Body of pancreas (tissue), 4 donors: ENCODE measurements at regions not wholly inside any gene's neighbourhood (a gene's known extent, or its start where the extent isn't known, plus 50 kb on each side); places are given as distances from the start of the nearest gene placed in this dataset.

Experiments
- ATAC-seq: fragments of 150-250 bp; one replicate; pipeline ENCODE4 v1.9.1; 2016
- DNase-seq, 4 donors: peaks; one replicate each; pipeline ENCODE4 v3.0.0-alpha.2; 2019
- H3K27ac ChIP-seq, 4 donors: fragments of 200-600 bp; sonication (generic); 1 replicate in 3 of 4; 2 replicates in 1 of 4; pipeline versions ENCODE4 v1.5.1 to v1.6.1; 2016 to 2019; ENCODE audit warnings: mild to moderate bottlenecking in 1 of 4, mixed read lengths in 1 of 4, moderate library complexity in 1 of 4
- H3K27me3 ChIP-seq, 2 donors: fragments of 200-600 bp; sonication (generic); one replicate each; pipeline ENCODE4 v1.6.0; 2016; ENCODE audit warnings: mild to moderate bottlenecking in 1 of 2
- H3K36me3 ChIP-seq, 2 donors: fragments of 200-600 bp; sonication (generic); replicated peaks in 1 of 2; 2 replicates each; pipeline ENCODE4 v1.5.1; 2016; ENCODE audit warnings: low read depth in 2 of 2; ENCODE audit not compliant: insufficient read depth in 1 of 2
- H3K4me1 ChIP-seq: fragments of 200-600 bp; sonication (generic); one replicate; pipeline ENCODE4 v1.6.0; 2016
- H3K4me3 ChIP-seq, 2 donors: fragments of 200-600 bp; sonication (generic); 1 replicate in 1 of 2; 2 replicates in 1 of 2; pipeline ENCODE4 v1.5.1; 2016 to 2019
- H3K9me3 ChIP-seq, 3 donors: fragments of 200-600 bp; sonication (generic); 1 replicate in 2 of 3; 2 replicates in 1 of 3; pipeline ENCODE4 v1.5.1; 2016
- POLR2A ChIP-seq, 3 donors: fragments of 450-650 bp; IDR thresholded peaks; one replicate each; pipeline ENCODE4 v1.6.1; 2016; ENCODE audit warnings: antibody characterized with exemption in 3 of 3, mild to moderate bottlenecking in 2 of 3
- WGBS, 2 donors: methylation state at CpG; one replicate each; pipeline ENCODE4 v1.1.5; 2017; 5-methylcytosine and 5-hydroxymethylcytosine counted together
- intact Hi-C: fragments of 100-400 bp; cut with DNase I; formaldehyde crosslinking; loops from one replicate; pipeline ENCODE4 v1.15.1; 2023
- TF ChIP-seq, protein P1 (sequence below), 7 experiments: fragments of 450-650 bp in 4 of 7; fragments of 200-600 bp in 3 of 7; sonication (generic) in 3 of 7; IDR thresholded peaks; one replicate each; pipeline ENCODE4 v1.5.1; 2016 to 2019; ENCODE audit warnings: antibody characterized with exemption in 7 of 7

DNA sequence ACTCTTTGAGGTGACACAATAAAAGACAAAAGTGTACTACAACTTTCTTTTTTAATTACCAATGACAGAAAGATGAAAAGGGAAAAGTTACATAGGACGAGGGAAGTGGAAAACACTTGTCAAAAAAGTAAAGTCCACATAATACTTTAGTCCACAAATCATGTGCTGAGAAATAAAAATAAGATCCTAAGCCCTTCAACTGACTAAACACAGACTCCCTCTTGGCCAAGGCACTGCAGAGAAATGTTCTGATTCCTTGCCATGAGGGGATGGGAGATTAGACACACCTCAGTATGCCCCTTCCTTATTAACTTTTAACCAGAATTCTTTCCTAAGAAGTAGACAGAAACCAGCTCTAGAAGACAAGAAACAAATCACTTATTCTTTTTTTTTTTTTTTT, 59.5 kb upstream of the TGFBR2 start:
- Histone ChIP-seq H3K27ac (no peak overlapping the region), H3K36me3 (no peaks in the 10 kb centered on the region)

DNA sequence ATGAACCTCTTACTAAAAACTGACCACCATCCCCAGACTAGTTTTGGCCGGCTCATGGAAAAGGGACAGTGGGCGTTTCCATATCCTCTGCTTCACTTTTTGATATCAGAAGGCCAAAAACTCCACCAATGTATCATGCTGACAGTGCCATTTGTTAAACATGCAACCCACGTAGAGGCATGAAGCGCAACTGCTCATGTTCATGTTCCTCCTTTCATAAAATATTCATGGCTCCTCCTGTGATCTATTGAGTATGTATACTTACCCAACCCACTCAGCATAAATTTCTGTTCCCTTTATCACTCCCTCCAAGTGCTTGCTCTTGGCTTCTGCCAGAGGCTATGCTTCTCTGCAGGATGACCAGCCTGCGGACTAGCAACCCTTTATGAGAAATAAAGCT, 58.7 kb upstream of the TGFBR2 start:
- TF ChIP-seq, protein P1, sequence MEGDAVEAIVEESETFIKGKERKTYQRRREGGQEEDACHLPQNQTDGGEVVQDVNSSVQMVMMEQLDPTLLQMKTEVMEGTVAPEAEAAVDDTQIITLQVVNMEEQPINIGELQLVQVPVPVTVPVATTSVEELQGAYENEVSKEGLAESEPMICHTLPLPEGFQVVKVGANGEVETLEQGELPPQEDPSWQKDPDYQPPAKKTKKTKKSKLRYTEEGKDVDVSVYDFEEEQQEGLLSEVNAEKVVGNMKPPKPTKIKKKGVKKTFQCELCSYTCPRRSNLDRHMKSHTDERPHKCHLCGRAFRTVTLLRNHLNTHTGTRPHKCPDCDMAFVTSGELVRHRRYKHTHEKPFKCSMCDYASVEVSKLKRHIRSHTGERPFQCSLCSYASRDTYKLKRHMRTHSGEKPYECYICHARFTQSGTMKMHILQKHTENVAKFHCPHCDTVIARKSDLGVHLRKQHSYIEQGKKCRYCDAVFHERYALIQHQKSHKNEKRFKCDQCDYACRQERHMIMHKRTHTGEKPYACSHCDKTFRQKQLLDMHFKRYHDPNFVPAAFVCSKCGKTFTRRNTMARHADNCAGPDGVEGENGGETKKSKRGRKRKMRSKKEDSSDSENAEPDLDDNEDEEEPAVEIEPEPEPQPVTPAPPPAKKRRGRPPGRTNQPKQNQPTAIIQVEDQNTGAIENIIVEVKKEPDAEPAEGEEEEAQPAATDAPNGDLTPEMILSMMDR (IDR thresholded peaks at IDR 0.05), result no peak
- TF ChIP-seq POLR2A (IDR thresholded peaks at IDR 0.05), result no peak
- H3K9me3 ChIP-seq, result no peaks in the 10 kb centered on the region
- WGBS, 2 donors, result 94 to 97% methylated on average over 5 of the region's 5 CpGs
- no peaks in the 10 kb centered on the region for H3K36me3 ChIP-seq
- H3K27me3 ChIP-seq, result no peaks in the 10 kb centered on the region
- ATAC-seq, result no peak
- DNase-seq, result no peak
- intact Hi-C loops, result no loop called here
- no peak overlapping the region for H3K4me3 ChIP-seq
- H3K27ac ChIP-seq, result no peak overlapping the region
- no peaks in the 10 kb centered on the region for H3K4me1 ChIP-seq

More for the DNA sequence above, 59.5 kb upstream of the TGFBR2 start:
- intact Hi-C loops, result no loop called here
- Histone ChIP-seq H3K27me3 (no peaks in the 10 kb centered on the region), H3K4me1 (no peaks in the 10 kb centered on the region), H3K9me3 (no peaks in the 10 kb centered on the region), H3K4me3 (no peak overlapping the region)
- ATAC-seq (no peak), DNase-seq (no peak)
- TF ChIP-seq, protein P1 (IDR thresholded peaks at IDR 0.05), result no peak
- TF ChIP-seq POLR2A (IDR thresholded peaks at IDR 0.05), result no peak
- 81 to 86% methylated on average over 1 of the region's 1 CpG for WGBS, 2 donors

DNA sequence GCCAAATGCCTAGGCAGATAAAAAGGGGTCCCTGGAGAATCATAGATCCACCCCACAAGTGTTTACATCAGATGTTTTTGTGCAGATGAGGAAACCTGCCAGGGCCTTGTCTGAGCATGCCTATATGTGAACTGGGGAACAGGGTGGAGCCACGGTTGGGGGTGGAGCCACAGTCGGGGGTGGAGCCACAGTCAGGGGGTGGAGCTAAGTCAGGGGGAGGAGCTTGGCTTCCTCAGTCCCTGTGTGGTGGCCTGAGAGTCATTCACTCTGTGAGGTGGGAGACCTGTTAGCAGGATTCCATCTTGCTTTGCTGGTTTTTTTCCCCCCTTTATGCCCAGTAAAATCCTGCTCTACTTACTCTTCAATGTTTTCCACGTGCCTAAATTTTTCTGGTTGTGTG, 57.8 kb upstream of the TGFBR2 start:
- H3K27me3 ChIP-seq, result no peaks in the 10 kb centered on the region
- peak; percentile 35 for ATAC-seq
- H3K9me3 ChIP-seq, result no peaks in the 10 kb centered on the region

DNA sequence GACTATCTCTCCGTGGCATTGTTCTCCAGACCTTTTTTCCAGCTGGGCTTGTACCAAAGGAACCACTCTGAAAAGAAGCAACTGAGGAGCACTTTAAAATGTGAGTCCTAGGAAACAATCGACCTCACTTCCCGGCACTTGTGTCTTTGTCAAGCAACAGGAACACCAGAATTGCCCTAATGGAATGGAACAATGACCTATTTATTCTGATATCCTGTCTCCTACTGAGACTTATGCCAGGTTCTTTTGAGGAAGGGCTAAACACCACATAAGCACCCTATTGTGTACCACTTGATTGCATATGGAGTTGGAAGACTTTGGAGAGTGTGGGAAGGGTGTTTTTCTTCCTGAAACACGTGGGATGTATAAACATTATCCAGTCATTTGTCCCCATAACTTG, 56.8 kb upstream of the TGFBR2 start:
- WGBS, 2 donors, result 56 to 62% methylated on average over 4 of the region's 4 CpGs
- no peak overlapping the region for H3K27ac ChIP-seq
- ATAC-seq, result peak; percentile 33

More for the DNA sequence above, 57.8 kb upstream of the TGFBR2 start:
- Histone ChIP-seq H3K36me3 (no peaks in the 10 kb centered on the region), H3K4me1 (no peaks in the 10 kb centered on the region), H3K4me3 (no peak overlapping the region), H3K27ac (no peak overlapping the region)
- TF ChIP-seq POLR2A (IDR thresholded peaks at IDR 0.05), result no peak
- TF ChIP-seq, protein P1 (IDR thresholded peaks at IDR 0.05), result no peak
- intact Hi-C loops, result no loop called here
- 46 to 52% methylated on average over 3 of the region's 3 CpGs for WGBS, 2 donors
- no peak for DNase-seq

DNA sequence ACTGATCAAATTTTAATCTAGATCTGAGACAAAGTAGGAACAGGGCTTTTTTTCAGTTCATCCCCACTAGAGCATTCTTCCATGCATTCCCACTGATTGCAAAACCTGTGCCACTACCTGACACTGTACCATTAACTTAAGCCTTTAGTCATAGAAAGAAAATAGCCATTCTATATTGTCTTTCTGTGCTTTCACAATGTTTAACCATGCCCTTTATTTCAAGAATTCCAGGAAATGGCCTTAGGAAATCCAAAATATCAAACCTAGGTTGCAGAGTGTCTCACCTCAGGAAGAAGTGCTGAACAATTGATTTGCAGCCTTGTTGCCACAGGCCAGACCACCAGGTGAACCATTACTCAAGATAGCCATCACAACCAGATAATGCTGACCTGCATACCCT, 56.2 kb upstream of the TGFBR2 start:
- DNase-seq (no peak), ATAC-seq (no peak)
- H3K4me1 ChIP-seq, result no peaks in the 10 kb centered on the region
- intact Hi-C loops, result no loop called here
- no peaks in the 10 kb centered on the region for H3K9me3 ChIP-seq
- no peak overlapping the region for H3K4me3 ChIP-seq
- no peaks in the 10 kb centered on the region for H3K36me3 ChIP-seq
- TF ChIP-seq, protein P1 (IDR thresholded peaks at IDR 0.05), result no peak
- no peak for TF ChIP-seq POLR2A (IDR thresholded peaks at IDR 0.05)
- H3K27ac ChIP-seq, result no peak overlapping the region
- no peaks in the 10 kb centered on the region for H3K27me3 ChIP-seq

More for the DNA sequence above, 56.8 kb upstream of the TGFBR2 start:
- Histone ChIP-seq H3K27me3 (no peaks in the 10 kb centered on the region), H3K9me3 (no peaks in the 10 kb centered on the region), H3K4me1 (no peaks in the 10 kb centered on the region), H3K36me3 (no peaks in the 10 kb centered on the region), H3K4me3 (no peak overlapping the region)
- TF ChIP-seq, protein P1 (IDR thresholded peaks at IDR 0.05), result no peak
- TF ChIP-seq POLR2A (IDR thresholded peaks at IDR 0.05), result no peak
- intact Hi-C loops, result no loop called here
- no peak for DNase-seq
